Ovary (tissue), 7 donors: ENCODE measurements at regions not wholly inside any gene's neighbourhood (a gene's known extent, or its start where the extent isn't known, plus 50 kb on each side); places are given as distances from the start of the nearest gene placed in this dataset.

Experiments
- DNase-seq, 5 donors: peaks; one replicate each; pipeline ENCODE4 v3.0.0-alpha.2; 2019 to 2020
- H3K27ac ChIP-seq, 2 donors: fragments of 200-600 bp; one replicate each; pipeline versions ENCODE4 v1.5.1 to v1.8.0; 2019 to 2022
- H3K27me3 ChIP-seq: fragments of 200-600 bp; one replicate; pipeline ENCODE4 v1.8.0; 2022
- H3K36me3 ChIP-seq: fragments of 200-600 bp; sonication (generic); one replicate; pipeline ENCODE4 v1.5.1; 2019
- H3K4me1 ChIP-seq: one replicate; pipeline ENCODE4 v1.8.1; 2013; ENCODE audit warnings: mild to moderate bottlenecking, moderate library complexity; ENCODE audit not compliant: insufficient read depth
- H3K4me3 ChIP-seq: fragments of 200-600 bp; sonication (generic); one replicate; pipeline ENCODE4 v1.5.1; 2017
- H3K9me3 ChIP-seq, 2 donors: fragments of 200-600 bp in 1 of 2; sonication (generic) in 1 of 2; one replicate each; pipeline versions ENCODE4 v1.5.1 to v1.8.1; 2013 to 2019; ENCODE audit warnings: mild to moderate bottlenecking in 1 of 2, moderate library complexity in 1 of 2
- CTCF ChIP-seq, 3 donors: fragments of 450-650 bp in 2 of 3; fragments of 200-600 bp in 1 of 3; IDR thresholded peaks; one replicate each; pipeline versions ENCODE4 v1.5.1 to v1.8.0; 2016 to 2022; ENCODE audit warnings: antibody characterized with exemption in 3 of 3, mild to moderate bottlenecking in 1 of 3
- EP300 ChIP-seq: sonication (generic); formaldehyde crosslinking; IDR thresholded peaks from one replicate; pipeline ENCODE4 v1.6.1; 2017; ENCODE audit warnings: antibody characterized with exemption
- POLR2A ChIP-seq: fragments of 450-650 bp; IDR thresholded peaks from one replicate; pipeline ENCODE4 v1.6.1; 2017; ENCODE audit warnings: antibody characterized with exemption, mild to moderate bottlenecking, moderate library complexity
- WGBS, 3 donors: extraction: QIAGEN DNeasy Blood & Tissue Kit in 1 of 3; methylation state at CpG; one replicate each; pipeline versions ENCODE4 v1.1.5 to v1.1.7; 2013 to 2017; 5-methylcytosine and 5-hydroxymethylcytosine counted together
- intact Hi-C, 4 donors: fragments of 100-400 bp; cut with DNase I; formaldehyde crosslinking; loops; one replicate each; pipeline versions ENCODE4 v1.11.0 to v1.15.1; 2022 to 2023
- donor health status: DM: no; HTN: no; CAD: no; lungs with moderate emphysema.
- donor health status: DM: no; HTN: no; CAD: no.
- donor health status: Bipolar disorder and iron deficiency.
- donor health status: DM: no; HTN: no; CAD: no.
- donor health status: DM: yes; HTN: yes; CAD: no.

GRCh38 chr4:20386001-20386740, 134.5 kb downstream of the SLIT2 start:
- Histone ChIP-seq H3K27me3 (no peaks in the 10 kb centered on the region), H3K27ac (no peak overlapping the region)
- 60 to 66% (median 63%) methylated on average over 2 of the region's 2 CpGs for WGBS, 3 donors

DNA sequence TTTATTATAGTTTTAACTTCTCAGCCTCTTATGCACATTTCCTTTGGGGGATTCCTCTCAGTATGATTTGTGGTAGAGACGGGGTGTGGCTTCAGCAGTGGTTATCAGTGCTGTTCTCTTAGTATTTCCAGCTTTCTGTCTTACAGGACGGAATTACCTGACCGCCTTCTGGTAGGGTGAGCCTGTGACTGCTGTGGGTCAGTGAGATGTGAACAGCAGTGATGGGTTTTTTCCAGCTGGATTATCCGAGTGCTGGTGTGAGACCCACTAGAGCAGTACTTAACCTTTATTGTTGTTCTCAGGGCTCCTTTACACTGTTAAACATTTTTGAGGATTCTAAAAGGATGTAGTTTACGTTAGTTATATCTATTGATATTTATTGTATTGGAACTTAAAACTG, 135.2 kb downstream of the SLIT2 start:
- no peaks in the 10 kb centered on the region for H3K36me3 ChIP-seq
- no peaks in the 10 kb centered on the region for H3K27me3 ChIP-seq
- H3K4me3 ChIP-seq, result no peak overlapping the region
- H3K9me3 ChIP-seq, result no peaks in the 10 kb centered on the region
- TF ChIP-seq CTCF (IDR thresholded peaks at IDR 0.05), result no peak
- TF ChIP-seq EP300, result no peak
- TF ChIP-seq POLR2A, result no peak
- WGBS, 3 donors, result 86 to 94% (median 89%) methylated on average over 5 of the region's 5 CpGs
- H3K4me1 ChIP-seq, result no peaks in the 10 kb centered on the region
- intact Hi-C loops, result no loop called here
- no peak for DNase-seq
- H3K27ac ChIP-seq, result no peak overlapping the region

More at GRCh38 chr4:20386001-20386740, 134.5 kb downstream of the SLIT2 start:
- no peaks in the 10 kb centered on the region for H3K9me3 ChIP-seq
- H3K4me1 ChIP-seq, result no peaks in the 10 kb centered on the region
- H3K36me3 ChIP-seq, result no peaks in the 10 kb centered on the region
- intact Hi-C loops, result no loop called here
- TF ChIP-seq CTCF (IDR thresholded peaks at IDR 0.05) (no peak), EP300 (no peak), POLR2A (no peak)
- H3K4me3 ChIP-seq, result no peak overlapping the region
- no peak for DNase-seq

DNA sequence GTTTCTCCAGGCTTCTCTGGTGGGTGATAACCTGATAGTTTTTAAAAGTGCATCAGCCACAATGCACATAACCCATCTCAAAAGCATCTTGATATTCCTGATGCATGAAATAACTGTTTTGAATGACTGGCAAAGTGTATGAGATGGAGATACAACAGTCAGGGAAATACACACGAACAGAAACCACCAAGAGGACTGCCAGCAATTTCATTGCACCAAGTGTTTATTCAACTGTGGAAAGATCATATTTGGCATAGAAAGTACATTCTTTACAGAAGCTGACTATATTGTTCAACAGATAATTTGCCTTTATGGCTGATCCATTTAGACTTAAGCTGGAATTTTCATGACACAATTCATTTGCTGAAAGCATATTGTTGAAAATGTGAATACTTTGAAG, 139.5 kb downstream of the SLIT2 start:
- no peak for TF ChIP-seq CTCF (IDR thresholded peaks at IDR 0.05)
- TF ChIP-seq POLR2A, result no peak
- TF ChIP-seq EP300, result no peak
- intact Hi-C loops, result no loop called here

GRCh38 chr4:20391912-20392311, 140.2 kb downstream of the SLIT2 start:
- intact Hi-C loops, result no loop called here
- 93 to 94% (median 93%) methylated on average over 5 of the region's 5 CpGs for WGBS, 3 donors
- Histone ChIP-seq H3K36me3 (no peaks in the 10 kb centered on the region), H3K9me3 (no peaks in the 10 kb centered on the region), H3K4me1 (no peaks in the 10 kb centered on the region), H3K27me3 (no peaks in the 10 kb centered on the region), H3K27ac (no peak overlapping the region), H3K4me3 (no peak overlapping the region)
- TF ChIP-seq CTCF (IDR thresholded peaks at IDR 0.05) (no peak), EP300 (no peak), POLR2A (no peak)
- no peak for DNase-seq

More for the DNA sequence above, 139.5 kb downstream of the SLIT2 start:
- no peaks in the 10 kb centered on the region for H3K9me3 ChIP-seq
- H3K4me3 ChIP-seq, result no peak overlapping the region
- H3K36me3 ChIP-seq, result no peaks in the 10 kb centered on the region
- 57 to 59% (median 57%) methylated on average over 1 of the region's 1 CpG for WGBS, 3 donors
- H3K27ac ChIP-seq, result no peak overlapping the region
- no peak for DNase-seq
- H3K27me3 ChIP-seq, result no peaks in the 10 kb centered on the region
- no peaks in the 10 kb centered on the region for H3K4me1 ChIP-seq
